GM12872 (cell line): ENCODE measurements at regions not wholly inside any gene's neighbourhood (a gene's known extent, or its start where the extent isn't known, plus 50 kb on each side); places are given as distances from the start of the nearest gene placed in this dataset.

ENCODE experiments used
- TF ChIP-seq, protein P1 (sequence below): IDR thresholded peaks from 3 replicates; pipeline ENCODE4 v1.5.1; 2011; ENCODE audit warnings: low read depth, mild to moderate bottlenecking, low read length, moderate library complexity; ENCODE audit not compliant: insufficient read depth

DNA sequence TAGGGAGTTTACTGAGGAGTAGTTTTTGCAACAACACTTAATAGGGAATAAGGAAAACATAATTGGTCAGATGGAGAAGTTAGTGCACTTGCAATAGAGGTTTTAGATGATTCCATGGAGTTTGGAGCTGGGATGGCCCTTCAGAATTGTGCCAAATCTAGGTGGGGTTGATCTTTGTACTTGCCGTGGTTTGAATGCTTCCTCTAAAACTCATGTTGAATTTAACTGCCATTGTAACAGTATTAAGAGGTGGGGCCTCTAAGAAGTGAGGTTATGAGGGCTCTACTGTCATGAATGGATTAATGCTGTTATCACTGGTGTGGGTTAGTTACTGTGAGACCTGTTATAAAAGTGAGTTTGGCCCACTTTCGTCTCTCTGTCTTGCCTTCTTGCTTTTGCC lies 94.4 kb upstream of the BOD1L1 start:
- TF ChIP-seq, protein P1, sequence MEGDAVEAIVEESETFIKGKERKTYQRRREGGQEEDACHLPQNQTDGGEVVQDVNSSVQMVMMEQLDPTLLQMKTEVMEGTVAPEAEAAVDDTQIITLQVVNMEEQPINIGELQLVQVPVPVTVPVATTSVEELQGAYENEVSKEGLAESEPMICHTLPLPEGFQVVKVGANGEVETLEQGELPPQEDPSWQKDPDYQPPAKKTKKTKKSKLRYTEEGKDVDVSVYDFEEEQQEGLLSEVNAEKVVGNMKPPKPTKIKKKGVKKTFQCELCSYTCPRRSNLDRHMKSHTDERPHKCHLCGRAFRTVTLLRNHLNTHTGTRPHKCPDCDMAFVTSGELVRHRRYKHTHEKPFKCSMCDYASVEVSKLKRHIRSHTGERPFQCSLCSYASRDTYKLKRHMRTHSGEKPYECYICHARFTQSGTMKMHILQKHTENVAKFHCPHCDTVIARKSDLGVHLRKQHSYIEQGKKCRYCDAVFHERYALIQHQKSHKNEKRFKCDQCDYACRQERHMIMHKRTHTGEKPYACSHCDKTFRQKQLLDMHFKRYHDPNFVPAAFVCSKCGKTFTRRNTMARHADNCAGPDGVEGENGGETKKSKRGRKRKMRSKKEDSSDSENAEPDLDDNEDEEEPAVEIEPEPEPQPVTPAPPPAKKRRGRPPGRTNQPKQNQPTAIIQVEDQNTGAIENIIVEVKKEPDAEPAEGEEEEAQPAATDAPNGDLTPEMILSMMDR: no peak

DNA sequence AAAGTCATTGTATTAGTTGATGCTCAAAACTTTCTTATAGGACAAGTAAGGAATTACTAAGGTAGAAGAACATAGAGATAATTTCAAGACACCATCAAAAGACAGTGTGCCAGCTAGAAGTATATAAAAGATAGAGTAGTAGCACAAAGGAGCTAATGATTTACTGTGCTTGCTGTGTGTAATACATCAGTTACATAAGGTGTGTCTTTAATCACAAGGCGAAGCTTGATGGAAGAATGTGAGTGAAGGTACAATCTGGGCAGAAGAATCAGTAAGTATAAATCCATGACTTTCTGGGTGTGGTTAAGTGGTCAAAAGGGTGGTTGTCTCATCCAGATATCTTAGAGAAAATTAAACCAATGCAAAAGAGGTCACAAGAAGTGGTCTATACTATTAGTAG lies 95.1 kb upstream of the BOD1L1 start:
- TF ChIP-seq, protein P1: no peak

DNA sequence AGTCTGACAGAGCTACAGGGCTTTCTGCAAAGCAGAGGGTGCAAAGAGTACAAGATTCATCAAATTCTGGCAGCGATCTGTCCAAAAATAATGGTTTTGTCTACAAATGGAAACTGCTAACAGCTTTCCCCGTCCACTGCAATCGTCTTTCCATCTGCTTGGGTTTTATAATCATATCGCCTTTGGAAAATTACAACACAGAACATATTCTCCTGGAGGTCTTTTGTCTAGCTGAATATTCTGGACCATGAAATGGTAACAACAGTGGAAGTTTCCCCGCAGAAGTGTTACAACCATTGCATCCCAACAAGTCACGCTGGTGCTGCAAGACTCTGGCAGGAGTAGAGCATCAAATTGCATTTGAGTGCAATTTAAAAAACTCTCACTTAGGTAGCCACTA lies 101.2 kb upstream of the BOD1L1 start:
- TF ChIP-seq, protein P1: no peak

DNA sequence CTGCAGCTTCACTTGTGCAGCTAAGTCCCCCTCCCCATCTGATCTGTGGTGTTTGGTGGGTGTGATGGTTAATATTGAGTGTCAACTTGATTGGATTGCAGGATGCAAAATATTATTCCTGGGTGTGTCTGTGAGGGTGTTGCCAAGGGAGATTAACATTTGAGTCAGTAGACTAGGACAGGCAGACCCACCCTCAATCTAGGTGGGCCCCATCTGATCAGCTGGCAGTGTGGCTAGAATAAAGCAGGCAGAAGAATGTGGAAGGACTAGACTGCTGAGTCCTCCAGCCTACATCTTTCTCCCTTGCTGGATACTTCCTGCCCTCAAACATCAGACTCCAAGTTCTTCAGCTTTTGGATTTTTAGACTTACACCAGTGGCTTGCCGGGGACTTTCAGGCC lies 103.5 kb upstream of the BOD1L1 start:
- TF ChIP-seq, protein P1: no peak

DNA sequence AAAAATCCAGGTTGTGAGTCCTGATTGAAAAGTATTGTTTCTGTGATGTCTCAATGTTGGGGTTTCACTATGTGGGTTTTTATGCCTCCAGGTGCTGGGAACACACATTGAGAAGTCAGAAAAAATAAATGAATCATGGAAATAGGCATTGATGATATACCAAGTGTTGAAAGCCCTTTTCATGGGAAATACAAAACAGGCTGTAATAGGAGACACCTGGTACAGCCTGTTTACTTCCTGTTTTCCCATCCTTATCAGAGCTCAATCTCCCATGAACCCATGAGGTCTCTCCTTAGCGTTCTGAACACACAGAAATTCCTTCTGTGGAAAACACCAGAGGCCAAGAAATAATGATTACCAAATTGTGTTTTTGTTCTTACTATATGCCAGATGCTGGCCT lies 106.3 kb upstream of the BOD1L1 start:
- TF ChIP-seq, protein P1: no peak

DNA sequence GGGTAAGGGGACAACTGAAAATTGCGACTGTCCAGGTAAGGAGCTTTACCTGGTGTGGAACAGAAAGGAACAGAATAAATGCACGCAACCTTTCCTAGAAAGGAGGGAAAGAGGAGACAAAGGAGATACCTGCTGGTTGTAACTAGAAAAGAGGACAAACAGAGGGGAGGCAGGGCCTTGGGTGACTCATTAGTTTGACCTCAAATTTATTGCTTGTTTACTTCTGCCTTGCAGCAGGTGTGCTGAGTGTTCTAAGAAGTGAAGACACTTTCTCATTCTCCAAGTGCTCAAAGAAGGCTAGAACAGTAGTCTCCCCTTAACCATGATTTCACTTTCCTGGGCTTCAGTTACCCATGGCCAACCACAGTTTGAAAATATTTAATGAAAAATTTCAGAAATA lies 123.1 kb upstream of the BOD1L1 start:
- TF ChIP-seq, protein P1: no peak

DNA sequence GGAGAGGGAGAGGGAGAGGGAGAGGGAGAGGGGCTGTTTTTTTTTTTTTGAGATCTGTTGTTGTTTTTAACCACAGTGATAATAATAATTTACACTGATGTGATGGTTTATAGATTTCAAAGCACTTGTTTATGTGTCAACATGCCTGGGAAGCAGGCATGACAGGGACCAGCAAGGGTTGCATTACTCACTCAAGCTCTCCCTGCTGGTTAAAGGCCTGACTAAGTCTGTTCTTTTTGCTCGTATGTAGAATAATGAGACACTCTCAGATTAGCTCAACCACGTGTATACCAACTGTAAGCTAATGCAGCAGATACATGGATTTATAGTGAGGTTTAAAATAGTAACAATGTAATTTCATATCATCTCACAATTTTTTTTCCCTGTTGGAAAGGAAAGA lies 134.6 kb upstream of the BOD1L1 start:
- TF ChIP-seq, protein P1: no peak

DNA sequence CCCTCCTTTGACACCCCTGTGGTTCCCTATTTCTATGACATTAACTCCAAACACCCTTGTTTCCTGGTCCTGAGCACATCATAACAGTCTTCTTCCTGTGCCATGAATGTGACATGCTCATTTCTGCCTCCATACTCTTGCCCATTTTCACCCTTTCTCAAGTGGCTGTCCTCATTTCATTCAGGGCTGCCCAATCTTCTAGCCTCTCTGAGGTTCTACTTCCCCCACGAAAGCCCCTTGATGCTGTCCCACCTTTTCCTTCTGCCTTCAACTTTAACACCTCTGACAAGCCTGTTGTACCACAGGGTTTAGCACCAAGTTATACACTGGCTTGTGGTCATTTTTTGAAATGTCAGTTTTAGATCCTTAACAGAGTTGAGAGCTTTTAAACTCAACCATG lies 136.2 kb upstream of the BOD1L1 start:
- TF ChIP-seq, protein P1: no peak
